ENCODE measurements at regions not wholly inside any gene's neighbourhood (a gene's known extent, or its start where the extent isn't known, plus 50 kb on each side); places are given as distances from the start of the nearest gene placed in this dataset.

DNA sequence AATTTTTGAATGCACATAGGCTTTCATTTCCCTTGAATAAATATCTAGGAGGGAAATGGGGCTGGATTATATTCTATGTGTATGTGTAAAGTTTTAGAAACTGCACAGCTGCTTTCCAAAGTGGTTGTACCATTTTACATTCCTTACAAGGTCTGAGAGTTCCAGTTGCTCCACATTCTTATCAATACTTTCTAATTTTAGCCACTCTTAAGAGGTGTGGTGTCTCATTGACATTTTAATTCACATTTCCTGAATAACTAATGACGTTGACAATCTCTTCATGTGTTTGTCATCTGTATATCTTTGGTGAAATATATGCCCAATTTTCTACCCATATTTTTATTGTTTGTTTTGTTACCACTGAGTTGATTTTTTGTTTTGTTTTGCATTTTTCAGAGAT is 74.6 kb upstream of the VASH1 start:
- no peak for DNase-seq (ENCODE audit: extremely low read depth, low read depth)
- TF ChIP-seq, protein P1, sequence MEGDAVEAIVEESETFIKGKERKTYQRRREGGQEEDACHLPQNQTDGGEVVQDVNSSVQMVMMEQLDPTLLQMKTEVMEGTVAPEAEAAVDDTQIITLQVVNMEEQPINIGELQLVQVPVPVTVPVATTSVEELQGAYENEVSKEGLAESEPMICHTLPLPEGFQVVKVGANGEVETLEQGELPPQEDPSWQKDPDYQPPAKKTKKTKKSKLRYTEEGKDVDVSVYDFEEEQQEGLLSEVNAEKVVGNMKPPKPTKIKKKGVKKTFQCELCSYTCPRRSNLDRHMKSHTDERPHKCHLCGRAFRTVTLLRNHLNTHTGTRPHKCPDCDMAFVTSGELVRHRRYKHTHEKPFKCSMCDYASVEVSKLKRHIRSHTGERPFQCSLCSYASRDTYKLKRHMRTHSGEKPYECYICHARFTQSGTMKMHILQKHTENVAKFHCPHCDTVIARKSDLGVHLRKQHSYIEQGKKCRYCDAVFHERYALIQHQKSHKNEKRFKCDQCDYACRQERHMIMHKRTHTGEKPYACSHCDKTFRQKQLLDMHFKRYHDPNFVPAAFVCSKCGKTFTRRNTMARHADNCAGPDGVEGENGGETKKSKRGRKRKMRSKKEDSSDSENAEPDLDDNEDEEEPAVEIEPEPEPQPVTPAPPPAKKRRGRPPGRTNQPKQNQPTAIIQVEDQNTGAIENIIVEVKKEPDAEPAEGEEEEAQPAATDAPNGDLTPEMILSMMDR (IDR thresholded peaks at IDR 0.05; ENCODE audit: low read depth, low read length): no peak

DNA sequence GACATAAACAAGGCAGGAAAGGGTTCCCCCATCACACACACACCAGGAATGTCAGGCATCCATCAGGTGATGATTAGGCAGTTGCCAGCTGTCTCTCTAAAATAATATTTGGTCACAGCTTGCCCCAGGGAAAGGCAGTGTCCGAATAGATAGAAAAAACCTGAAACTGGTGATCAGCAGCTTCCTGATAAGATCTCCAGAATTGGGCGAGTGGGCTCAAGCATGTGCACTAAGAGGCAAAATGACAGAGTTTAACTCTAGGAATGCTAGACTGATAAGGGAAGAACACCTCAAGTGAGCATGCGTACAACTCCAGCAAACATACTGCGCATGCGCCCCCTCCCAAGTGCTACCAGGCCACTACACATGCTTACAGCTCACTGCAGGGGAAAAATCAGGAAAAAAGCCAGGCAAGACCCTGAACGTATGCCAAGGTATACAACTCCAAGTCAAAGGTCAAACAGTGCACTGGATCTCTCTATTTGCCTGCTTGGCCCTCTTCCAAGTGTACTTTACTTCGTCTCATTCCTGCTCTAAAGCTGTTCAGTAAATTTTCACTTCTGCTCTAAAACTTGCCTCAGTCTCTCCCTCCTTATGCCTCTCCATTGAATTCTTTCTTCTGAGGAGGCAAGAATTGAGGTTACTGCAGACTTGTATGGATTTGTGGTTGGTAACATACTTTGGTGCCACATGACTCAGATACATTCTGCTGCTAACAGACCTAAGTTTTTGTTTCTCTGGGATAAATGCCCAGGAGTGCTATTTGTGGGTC is 73.5 kb upstream of the VASH1 start:
- TF ChIP-seq, protein P1 (IDR thresholded peaks at IDR 0.05; ENCODE audit: low read depth, low read length): no peak
- DNase-seq (ENCODE audit: extremely low read depth, low read depth): no peak

DNA sequence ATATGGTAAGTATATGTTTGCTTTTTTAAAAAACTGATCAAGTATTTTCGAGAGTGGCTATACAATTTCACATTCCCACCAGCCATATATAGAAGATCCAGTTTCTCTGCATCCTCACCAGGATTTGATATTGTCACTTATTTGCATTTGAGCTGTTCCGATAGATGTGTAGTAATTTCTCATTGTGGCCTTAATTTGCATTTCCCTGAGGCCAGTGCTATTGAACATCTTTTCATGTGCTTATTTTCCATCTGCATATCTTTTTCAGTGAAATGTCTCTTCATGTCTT is 72.9 kb upstream of the VASH1 start:
- no peak for DNase-seq (ENCODE audit: extremely low read depth, low read depth)
- TF ChIP-seq, protein P1 (IDR thresholded peaks at IDR 0.05; ENCODE audit: low read depth, low read length): no peak

DNA sequence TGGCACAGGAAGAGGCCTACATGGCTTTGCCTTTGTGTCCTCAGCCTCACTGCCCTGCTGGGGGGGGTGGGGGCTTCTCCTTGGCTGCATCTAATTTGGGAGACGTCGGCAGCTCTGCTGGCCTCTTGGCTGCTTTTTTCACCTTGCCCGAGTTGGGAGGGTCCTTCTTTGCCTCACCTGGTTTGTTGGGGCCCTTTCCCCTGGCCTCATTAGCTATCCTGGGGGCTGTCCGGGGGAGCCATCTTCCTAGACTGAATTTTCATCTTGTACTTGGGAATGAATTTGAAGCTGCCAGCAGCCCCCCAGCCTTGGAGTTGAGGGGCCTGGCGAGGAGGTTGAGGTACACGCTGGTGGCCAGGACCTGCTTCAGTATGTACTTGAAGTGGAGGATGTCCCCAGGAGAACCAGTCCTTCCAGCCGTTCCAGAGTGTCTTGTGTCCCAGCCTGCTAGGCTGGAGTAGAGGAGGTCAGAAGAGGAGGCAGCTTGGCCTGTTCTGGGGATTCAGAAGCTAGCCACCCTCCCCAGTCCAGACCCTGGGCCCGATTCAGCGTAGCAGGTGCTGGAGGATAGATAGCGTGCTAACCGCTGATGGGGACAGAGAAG is 70.7 kb upstream of the VASH1 start:
- TF ChIP-seq, protein P1 (IDR thresholded peaks at IDR 0.05; ENCODE audit: low read depth, low read length): no peak
- DNase-seq (ENCODE audit: extremely low read depth, low read depth): no peak

DNA sequence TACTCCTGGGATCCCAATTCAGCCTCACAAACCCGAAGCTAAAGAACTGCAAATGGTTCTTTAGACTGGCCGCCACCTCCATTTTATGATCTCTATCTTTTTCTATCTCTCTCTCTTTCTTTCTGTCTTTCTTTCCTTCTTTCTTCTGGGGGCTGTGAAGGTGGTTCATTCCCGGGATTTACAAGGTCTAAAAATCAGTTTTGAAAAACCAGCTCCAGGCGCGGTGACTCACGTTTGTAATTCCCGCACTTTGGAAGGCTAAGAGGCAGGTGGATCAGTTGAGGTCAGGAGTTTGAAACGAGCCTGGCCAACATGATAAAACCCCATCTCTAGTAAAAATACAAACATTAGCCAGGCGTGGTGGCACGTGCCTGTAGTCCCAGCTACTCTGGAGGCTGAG is 67.2 kb upstream of the VASH1 start:
- TF ChIP-seq, protein P1 (IDR thresholded peaks at IDR 0.05; ENCODE audit: low read depth, low read length): no peak
- DNase-seq (ENCODE audit: extremely low read depth, low read depth): no peak

DNA sequence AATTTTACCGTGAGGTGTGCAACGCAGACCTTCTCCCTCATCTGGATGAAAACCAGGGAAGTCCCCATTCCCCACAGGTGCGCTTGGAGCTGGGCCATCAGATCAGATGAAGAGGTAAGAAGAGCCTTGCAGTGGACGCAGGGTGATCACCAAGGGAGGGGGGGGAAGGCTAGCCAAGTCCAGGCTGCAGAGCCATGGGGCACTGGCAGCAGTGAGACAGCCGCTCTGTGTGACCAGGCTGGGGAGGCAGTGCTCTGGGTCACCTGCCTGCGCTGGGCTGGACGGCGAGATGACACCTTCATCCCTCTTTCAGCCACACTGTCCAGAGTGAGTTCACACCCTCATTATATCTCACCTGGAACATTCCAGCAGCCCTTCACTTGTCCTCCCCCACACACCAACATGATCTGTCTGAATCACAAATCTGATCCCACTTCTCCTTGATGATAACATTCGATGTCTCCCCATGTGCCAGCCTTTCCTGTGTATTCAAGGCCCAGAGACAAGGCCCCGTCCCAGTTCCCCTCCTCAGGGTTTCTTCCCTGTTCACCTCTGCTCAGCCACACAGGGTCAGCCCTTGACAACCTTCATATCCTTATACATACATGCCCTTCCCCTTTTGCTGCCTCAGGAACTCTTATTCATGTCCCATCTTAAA is 65.9 kb upstream of the VASH1 start:
- TF ChIP-seq, protein P1 (IDR thresholded peaks at IDR 0.05; ENCODE audit: low read depth, low read length): no peak

DNA sequence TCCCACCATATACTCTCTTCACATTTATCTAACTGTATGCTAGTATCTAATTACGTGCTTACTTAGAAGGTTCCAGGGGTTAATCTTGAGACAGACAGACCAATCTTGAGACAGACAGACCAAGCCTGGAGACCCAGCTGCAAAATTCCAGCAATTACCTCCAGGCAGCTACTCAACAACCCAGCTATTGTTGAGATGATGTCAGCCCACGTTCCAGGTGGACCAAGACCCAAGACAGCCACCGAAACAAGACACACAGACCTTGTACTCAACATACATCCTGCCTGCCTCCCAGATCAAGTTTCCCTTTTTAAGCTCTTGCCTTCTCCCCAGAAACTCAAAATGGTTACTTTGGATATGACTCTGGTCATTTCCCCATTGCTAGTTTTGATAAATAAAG is 64.9 kb upstream of the VASH1 start:
- TF ChIP-seq, protein P1 (IDR thresholded peaks at IDR 0.05; ENCODE audit: low read depth, low read length): no peak
- DNase-seq (ENCODE audit: extremely low read depth, low read depth): no peak

More for the DNA sequence above, 65.9 kb upstream of the VASH1 start:
- no peak for DNase-seq (ENCODE audit: extremely low read depth, low read depth)

Data from AG09319 (cell line).